GM19467 (cell line): ENCODE measurements at regions not wholly inside any gene's neighbourhood (a gene's known extent, or its start where the extent isn't known, plus 50 kb on each side); places are given as distances from the start of the nearest gene placed in this dataset.

Experiments
- ATAC-seq: cut with Tn5 transposase; IDR thresholded peaks from one replicate; pipeline ENCODE4 v1.9.1; 2021; ENCODE audit warnings: mild to moderate bottlenecking, moderate library complexity; ENCODE audit not compliant: unreplicated experiment

DNA sequence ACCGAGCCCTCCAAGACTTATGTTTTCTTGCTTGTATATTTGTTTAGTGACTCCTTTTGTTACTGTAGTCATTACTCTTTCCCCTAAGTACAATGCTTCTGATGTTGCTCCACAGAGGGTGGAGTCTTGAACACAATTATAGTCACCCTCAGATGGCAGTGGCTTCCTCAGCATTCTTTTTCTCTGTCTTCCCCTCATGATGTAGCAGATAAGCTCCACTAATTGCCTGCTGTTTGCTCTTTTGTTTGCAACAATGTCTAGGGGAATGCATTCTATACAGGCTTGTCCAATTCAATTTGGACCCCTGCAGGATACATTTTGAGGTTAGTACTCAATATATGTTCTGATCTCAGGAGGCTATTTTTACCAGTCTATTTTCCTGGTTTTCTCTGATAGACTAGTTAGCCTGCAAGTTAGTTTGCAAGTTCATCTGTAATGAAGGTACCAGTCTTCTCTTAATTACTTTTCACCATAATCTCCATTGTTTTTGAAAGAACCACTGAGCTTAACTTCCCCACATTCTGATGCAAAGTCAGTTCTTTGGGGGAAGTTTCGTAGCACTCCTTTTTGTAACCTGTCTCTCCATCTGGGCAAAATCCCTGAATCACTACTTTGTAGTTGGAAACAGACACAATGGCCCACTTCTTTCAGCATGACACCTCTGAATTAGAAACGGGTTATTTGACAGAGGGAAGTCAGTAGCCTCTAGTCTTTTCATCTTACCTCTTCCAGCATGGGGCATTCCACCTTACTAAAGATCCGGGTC, 1509.2 kb downstream of the CDH11 start:
- no peak for ATAC-seq

GRCh38 chr16:63606778-63607177, 1515.1 kb downstream of the CDH11 start:
- no peak for ATAC-seq

- no peak for ATAC-seq
Observed at GRCh38 chr16:63602206-63602927, 1519.5 kb downstream of the CDH11 start.

- ATAC-seq: no peak
Observed at GRCh38 chr16:63596716-63597115, 1525.1 kb downstream of the CDH11 start.

DNA sequence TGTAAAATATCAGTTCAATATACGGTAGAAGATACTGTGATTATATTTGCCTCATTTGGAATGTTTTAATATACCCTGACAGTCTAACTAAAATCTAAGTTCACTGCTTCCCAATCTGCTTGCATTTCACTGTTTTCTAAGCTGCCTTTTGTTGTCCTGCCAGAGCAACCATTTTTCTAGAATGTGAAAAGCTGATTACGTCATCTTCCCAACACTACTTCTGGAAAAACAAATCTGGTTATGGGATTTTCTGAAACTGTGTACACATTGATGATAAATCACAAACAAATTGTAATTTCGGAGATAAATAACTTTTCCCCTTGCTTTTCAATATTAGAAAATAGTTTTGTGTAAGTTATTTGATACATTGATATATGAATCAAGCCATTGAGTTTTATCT, 1529.0 kb downstream of the CDH11 start:
- ATAC-seq: no peak

DNA sequence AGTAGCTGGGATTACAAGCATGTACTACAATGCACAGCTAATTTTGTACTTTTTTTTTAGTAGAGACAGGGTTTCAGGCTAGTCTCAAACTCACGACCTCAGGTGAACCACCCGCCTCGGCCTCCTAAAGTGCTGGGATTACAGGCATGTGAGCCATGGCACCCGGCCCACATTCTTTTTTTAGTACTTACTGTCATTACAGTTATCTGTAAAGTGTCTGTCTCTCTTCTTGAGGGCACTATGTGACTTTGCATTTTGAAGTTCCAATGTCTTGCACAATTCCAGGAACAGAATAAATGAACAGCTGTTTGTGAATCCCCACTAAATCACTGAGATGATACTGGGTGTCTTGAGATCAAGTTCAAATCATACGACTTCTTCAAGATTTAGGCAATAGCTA, 1540.3 kb downstream of the CDH11 start:
- no peak for ATAC-seq

DNA sequence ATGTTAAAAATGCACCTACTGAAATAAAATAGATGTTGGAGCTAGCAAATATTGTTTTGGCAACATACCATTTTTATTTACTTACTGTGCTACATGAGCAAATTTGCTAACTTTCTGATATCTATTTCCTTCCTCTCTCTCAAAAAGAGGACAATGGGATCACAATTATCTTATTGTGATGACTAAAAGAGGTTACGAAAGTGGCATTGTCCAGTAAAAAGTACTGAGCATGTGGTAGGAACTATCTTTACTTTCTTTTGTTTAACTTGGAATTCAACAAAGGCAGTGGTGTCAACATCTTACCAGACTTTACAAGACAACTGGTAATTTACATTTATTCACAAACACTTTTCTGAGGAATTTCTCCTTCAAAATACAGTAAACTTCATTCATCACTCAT, 1542.6 kb upstream of the CDH8 start:
- no peak for ATAC-seq

GRCh38 chr16:63577891-63578290, 1541.7 kb upstream of the CDH8 start:
- no peak for ATAC-seq

GRCh38 chr16:63575041-63575440, 1538.8 kb upstream of the CDH8 start:
- ATAC-seq: no peak

- no peak for ATAC-seq
Observed at GRCh38 chr16:63568164-63568563, 1531.9 kb upstream of the CDH8 start.

- no peak for ATAC-seq
Observed at GRCh38 chr16:63563819-63564505, 1527.7 kb upstream of the CDH8 start.

DNA sequence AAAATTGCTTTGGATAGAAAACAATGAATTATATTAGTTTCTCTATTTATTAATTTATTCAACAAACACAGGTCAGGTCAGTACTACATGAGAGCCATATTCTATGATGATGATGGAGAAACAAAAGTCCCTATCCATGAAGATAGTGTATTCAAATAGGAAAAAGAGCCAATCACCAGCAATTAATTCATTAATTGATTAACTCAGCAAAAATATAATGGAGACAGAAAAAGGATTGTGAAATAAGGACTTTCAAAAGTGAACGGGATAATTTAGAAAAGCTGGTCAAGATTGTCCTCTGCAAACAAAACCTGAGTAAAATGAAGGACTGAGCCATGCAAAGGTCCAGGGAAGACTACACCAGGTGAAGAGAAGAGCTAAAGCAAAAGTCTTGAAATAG, 1517.7 kb upstream of the CDH8 start:
- no peak for ATAC-seq

- ATAC-seq: no peak
Observed at GRCh38 chr16:63539276-63539675, 1503.0 kb upstream of the CDH8 start.

DNA sequence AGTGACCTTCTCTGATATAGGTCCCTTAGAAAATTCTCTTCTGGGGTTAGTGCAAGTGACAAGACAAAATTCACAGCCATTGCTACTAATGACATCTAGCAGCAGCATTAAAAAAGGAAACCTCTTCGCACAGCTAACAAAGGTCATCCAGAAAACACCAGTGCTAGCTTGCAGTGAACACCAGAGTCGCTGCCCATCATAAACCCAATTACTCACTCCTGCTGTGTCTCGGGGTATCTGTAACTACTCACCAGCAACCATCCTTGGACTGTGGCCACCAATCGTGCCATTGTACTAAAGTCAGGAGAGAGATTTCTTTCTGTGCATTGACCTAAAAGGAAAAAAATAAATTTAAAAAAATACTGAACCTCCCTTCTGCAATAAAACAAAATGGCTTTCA, 1494.7 kb upstream of the CDH8 start:
- ATAC-seq: no peak

DNA sequence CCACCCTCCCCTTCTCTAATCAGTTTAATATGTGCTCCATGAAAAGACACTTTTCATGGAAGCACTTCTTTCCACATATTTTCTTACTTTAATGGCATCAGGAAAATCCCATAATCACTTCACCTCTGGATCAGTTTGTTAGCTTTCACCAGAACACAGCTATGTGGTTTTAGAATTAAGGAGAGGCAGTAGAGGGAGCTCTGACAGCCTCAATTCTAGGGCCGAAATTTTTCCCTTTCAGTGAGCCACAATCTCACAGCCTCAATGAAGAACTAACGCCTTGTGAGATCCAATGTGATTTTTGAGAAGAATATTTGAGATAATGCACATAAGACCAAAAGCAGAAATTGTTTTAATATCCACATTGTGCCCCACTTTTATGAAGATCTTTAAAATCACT, 1494.0 kb upstream of the CDH8 start:
- ATAC-seq: no peak

DNA sequence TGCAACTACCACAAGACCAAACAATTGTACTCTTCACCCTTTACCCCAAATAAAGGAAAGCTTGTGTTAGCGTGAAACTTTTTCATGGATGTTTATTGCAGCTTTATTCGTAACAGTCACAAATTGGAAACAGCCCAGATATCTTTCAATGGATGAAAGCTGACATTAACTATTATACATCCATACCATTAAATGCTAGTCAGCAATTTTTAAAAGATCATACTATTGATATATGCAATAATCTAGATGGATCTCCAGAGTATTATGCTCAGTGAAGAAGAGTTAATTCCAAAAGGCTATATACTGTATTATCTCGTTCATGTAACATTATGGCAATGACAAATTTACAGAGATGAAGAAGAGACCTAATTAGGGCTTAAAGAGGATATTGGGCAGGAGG, 1491.2 kb upstream of the CDH8 start:
- ATAC-seq: no peak

- ATAC-seq: no peak
Observed at GRCh38 chr16:63516394-63516793, 1480.2 kb upstream of the CDH8 start.

DNA sequence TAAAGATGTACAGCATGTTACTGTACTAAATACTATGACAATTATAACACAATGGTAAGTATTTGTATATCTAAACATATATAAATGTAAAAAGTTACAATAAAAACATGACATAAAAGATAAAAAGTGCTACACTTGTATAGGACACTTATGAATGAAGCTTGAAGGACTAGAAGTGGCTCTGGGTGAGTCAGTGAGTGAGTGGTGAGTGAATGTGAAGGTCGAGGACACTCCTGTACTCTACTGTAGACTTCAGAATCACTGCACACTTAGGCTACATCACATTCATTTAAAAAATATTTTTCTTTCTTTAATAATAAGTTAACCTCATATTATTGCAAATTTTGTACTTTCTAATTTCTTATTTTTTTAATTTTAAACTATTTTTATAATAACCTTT, 1476.7 kb upstream of the CDH8 start:
- ATAC-seq: no peak

GRCh38 chr16:63497408-63497807, 1461.2 kb upstream of the CDH8 start:
- ATAC-seq: no peak

DNA sequence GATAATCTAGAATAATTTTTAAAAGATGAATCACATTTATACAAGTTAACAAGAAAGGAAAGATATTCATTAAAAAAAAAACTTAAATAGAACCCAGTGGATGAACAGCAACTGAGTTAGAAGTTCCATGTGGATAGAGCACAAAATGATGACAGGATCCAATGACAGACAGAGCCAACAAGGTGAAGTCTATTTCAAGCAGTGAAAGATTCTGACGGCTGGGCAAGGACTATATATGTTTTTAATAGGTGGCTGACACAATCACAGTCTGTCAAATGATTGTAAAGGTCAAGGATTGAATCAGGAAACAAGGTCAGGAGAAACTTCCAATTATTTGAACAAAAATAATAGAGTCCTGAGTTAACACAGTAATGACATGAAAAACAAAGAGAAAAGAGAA, 1460.0 kb upstream of the CDH8 start:
- ATAC-seq: no peak

DNA sequence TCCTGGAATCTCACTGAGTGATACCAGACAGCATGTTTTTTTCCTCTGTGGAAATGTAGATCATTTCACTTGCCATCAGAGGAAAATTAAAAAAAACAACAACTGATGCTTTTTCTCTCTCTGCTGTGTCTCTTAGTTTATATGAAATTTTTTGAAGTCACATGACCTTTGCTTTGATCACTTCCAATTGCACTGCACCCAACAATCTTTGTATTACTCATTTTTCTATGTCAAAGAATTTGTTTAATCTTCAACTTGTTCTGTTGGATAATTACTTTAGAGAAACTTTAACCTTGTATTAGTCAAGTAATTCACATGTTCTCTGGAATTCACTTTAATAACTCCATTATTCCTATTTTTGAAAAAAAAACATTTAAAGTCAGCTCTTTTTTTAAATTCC, 1452.7 kb upstream of the CDH8 start:
- no peak for ATAC-seq

DNA sequence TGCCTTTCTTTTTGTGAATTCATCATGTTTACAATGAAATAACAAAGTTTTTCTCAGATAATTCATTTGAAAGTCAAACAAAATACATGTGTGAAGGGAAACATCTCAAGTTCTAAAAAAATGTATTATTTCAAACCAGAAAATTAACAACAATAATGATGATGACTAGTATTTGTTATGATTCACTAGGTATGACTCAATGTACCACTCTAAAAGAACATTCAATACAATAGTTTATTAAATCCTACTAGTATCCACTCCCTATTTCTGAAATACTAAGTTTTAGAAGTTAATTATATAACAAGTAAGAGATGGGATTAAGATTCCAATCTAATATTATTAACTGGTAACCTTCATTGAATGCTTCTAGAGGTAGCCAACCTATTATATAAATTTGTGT, 1444.8 kb upstream of the CDH8 start:
- no peak for ATAC-seq
